ENCODE measurements at regions not wholly inside any gene's neighbourhood (a gene's known extent, or its start where the extent isn't known, plus 50 kb on each side); places are given as distances from the start of the nearest gene placed in this dataset.

DNA sequence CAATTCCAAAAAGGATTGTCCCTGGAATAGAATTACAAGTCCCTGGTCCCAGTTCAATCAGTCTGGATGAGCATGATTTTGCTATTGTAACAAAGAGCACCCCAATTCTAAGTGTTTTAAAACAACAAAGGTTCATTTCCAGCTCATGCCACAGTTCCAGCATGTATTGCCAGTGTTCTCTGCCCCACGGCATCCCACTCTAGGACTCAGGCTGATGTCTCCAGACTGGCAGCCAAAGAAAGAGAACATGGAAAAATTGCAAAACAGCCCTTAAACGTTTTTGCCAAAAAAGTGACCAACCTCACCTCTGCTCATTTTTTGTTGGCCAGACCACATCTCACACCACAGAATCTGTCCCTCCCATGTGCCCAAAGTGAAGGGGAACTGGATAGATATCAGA is 116.0 kb upstream of the PLXNC1 start:
- no peak for TF ChIP-seq EZH2 (IDR thresholded peaks at IDR 0.05; ENCODE audit: insufficient read depth, low read length)
- TF ChIP-seq, protein P1, sequence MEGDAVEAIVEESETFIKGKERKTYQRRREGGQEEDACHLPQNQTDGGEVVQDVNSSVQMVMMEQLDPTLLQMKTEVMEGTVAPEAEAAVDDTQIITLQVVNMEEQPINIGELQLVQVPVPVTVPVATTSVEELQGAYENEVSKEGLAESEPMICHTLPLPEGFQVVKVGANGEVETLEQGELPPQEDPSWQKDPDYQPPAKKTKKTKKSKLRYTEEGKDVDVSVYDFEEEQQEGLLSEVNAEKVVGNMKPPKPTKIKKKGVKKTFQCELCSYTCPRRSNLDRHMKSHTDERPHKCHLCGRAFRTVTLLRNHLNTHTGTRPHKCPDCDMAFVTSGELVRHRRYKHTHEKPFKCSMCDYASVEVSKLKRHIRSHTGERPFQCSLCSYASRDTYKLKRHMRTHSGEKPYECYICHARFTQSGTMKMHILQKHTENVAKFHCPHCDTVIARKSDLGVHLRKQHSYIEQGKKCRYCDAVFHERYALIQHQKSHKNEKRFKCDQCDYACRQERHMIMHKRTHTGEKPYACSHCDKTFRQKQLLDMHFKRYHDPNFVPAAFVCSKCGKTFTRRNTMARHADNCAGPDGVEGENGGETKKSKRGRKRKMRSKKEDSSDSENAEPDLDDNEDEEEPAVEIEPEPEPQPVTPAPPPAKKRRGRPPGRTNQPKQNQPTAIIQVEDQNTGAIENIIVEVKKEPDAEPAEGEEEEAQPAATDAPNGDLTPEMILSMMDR (IDR thresholded peaks at IDR 0.05; ENCODE audit: insufficient read depth, low read depth, low read length): no peak
- no peaks in the 10 kb centered on the region for H3K79me2 ChIP-seq (ENCODE audit: insufficient read depth, low read length)
- no peaks in the 10 kb centered on the region for H3K4me1 Mint-ChIP-seq (ENCODE audit: low read depth, unreplicated experiment)
- no peak overlapping the region for H3K9ac ChIP-seq (ENCODE audit: low read length)
- H3K27me3 ChIP-seq (ENCODE audit: insufficient read depth, low read length): no peaks in the 10 kb centered on the region
- no peak overlapping the region for H3K27ac Mint-ChIP-seq (ENCODE audit: unreplicated experiment)
- peaks cover 5% of the 10 kb centered on the region for H3K27me3 Mint-ChIP-seq (ENCODE audit: low read depth, unreplicated experiment)
- no peak overlapping the region for H3K4me2 ChIP-seq (ENCODE audit: low read length)
- no peaks in the 10 kb centered on the region for H3K36me3 ChIP-seq (ENCODE audit: insufficient read depth, low read length)
- FAIRE-seq (no peak), DNase-seq (ENCODE audit: low read depth) (no peak)
- H3K4me1 ChIP-seq (ENCODE audit: insufficient read depth, low read length): no peaks in the 10 kb centered on the region
- no peak overlapping the region for H3K4me3 Mint-ChIP-seq (ENCODE audit: unreplicated experiment)
- no peaks in the 10 kb centered on the region for H4K20me1 ChIP-seq (ENCODE audit: insufficient read depth, low read length)
- H3K9me3 Mint-ChIP-seq (ENCODE audit: unreplicated experiment): peaks cover 13% of the 10 kb centered on the region
- no peaks in the 10 kb centered on the region for H3K36me3 Mint-ChIP-seq (ENCODE audit: low read depth, unreplicated experiment)
- H3K27ac ChIP-seq (ENCODE audit: low read depth, low read length): no peak overlapping the region
- H3K9me3 ChIP-seq (ENCODE audit: insufficient read depth, low read depth, low read length): peaks cover 5% of the 10 kb centered on the region
- no peak overlapping the region for H2AFZ ChIP-seq (ENCODE audit: low read depth, low read length)
- H3K4me3 ChIP-seq (ENCODE audit: insufficient read depth, low read depth, low read length): no peak overlapping the region

DNA sequence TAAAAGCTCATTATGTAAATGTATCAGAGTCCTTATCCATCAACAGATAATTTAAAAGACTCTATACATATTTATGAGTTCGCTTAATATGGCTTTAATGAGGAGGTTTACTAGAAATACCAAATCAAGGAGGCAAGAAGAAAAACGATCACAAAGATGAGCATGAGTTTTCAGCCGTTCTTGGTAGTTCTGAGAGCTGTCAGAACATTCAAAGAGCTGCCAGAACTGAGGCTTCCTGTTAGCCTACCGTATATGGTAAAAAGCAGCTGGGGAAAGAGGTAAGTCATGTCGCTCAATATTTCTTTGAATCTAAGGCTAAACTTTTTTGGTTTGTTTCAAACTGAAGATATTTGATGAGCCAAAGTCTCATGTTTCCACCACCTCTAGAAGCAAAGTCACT is 115.3 kb upstream of the PLXNC1 start:
- H3K9me3 ChIP-seq (ENCODE audit: insufficient read depth, low read depth, low read length): peaks cover 5% of the 10 kb centered on the region
- H3K4me3 ChIP-seq (ENCODE audit: insufficient read depth, low read depth, low read length): no peak overlapping the region
- Mint-ChIP-seq H3K27ac (ENCODE audit: unreplicated experiment) (no peak overlapping the region), H3K36me3 (ENCODE audit: low read depth, unreplicated experiment) (no peaks in the 10 kb centered on the region), H3K4me1 (ENCODE audit: low read depth, unreplicated experiment) (no peaks in the 10 kb centered on the region), H3K4me3 (ENCODE audit: unreplicated experiment) (no peak overlapping the region), H3K27me3 (ENCODE audit: low read depth, unreplicated experiment) (peaks cover 5% of the 10 kb centered on the region), H3K9me3 (ENCODE audit: unreplicated experiment) (peaks cover 16% of the 10 kb centered on the region)
- H4K20me1 ChIP-seq (ENCODE audit: insufficient read depth, low read length): no peaks in the 10 kb centered on the region
- no peaks in the 10 kb centered on the region for H3K4me1 ChIP-seq (ENCODE audit: insufficient read depth, low read length)
- H3K79me2 ChIP-seq (ENCODE audit: insufficient read depth, low read length): no peaks in the 10 kb centered on the region
- no peak overlapping the region for H3K4me2 ChIP-seq (ENCODE audit: low read length)
- no peak for TF ChIP-seq EZH2 (IDR thresholded peaks at IDR 0.05; ENCODE audit: insufficient read depth, low read length)
- TF ChIP-seq, protein P1 (IDR thresholded peaks at IDR 0.05; ENCODE audit: insufficient read depth, low read depth, low read length): no peak
- H3K27me3 ChIP-seq (ENCODE audit: insufficient read depth, low read length): no peaks in the 10 kb centered on the region
- DNase-seq (ENCODE audit: low read depth): no peak
- no peak overlapping the region for H3K27ac ChIP-seq (ENCODE audit: low read depth, low read length)
- H3K9ac ChIP-seq (ENCODE audit: low read length): no peak overlapping the region
- no peak overlapping the region for H2AFZ ChIP-seq (ENCODE audit: low read depth, low read length)
- no peak for FAIRE-seq
- H3K36me3 ChIP-seq (ENCODE audit: insufficient read depth, low read length): no peaks in the 10 kb centered on the region

DNA sequence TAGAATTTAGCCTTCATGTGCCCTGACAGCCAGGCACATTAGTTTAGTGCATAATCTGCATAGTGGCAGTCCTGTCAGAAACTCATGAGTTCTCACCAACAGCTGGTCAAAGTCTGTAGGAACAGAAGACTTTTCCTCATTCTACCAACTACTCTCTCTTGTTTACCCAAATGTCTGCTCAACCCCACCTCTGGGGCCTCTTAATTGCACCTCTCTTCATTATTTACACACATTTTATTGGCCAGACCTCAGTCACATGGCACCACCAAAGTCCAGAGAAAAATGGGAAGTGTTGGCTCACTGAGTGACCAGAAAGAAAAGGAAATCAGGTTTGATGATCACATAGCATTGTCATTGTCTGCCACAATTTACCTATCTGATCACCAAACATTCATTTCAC is 114.6 kb upstream of the PLXNC1 start:
- Histone ChIP-seq H3K27ac (ENCODE audit: low read depth, low read length) (no peak overlapping the region), H3K27me3 (ENCODE audit: insufficient read depth, low read length) (no peaks in the 10 kb centered on the region), H3K4me1 (ENCODE audit: insufficient read depth, low read length) (no peaks in the 10 kb centered on the region), H3K9ac (ENCODE audit: low read length) (no peak overlapping the region), H2AFZ (ENCODE audit: low read depth, low read length) (no peak overlapping the region), H3K79me2 (ENCODE audit: insufficient read depth, low read length) (no peaks in the 10 kb centered on the region), H3K4me3 (ENCODE audit: insufficient read depth, low read depth, low read length) (no peak overlapping the region), H4K20me1 (ENCODE audit: insufficient read depth, low read length) (no peaks in the 10 kb centered on the region), H3K4me2 (ENCODE audit: low read length) (no peak overlapping the region), H3K9me3 (ENCODE audit: insufficient read depth, low read depth, low read length) (peaks cover 5% of the 10 kb centered on the region), H3K36me3 (ENCODE audit: insufficient read depth, low read length) (no peaks in the 10 kb centered on the region)
- Mint-ChIP-seq H3K27me3 (ENCODE audit: low read depth, unreplicated experiment) (peaks cover 5% of the 10 kb centered on the region), H3K4me1 (ENCODE audit: low read depth, unreplicated experiment) (no peaks in the 10 kb centered on the region), H3K9me3 (ENCODE audit: unreplicated experiment) (peaks cover 16% of the 10 kb centered on the region), H3K36me3 (ENCODE audit: low read depth, unreplicated experiment) (no peaks in the 10 kb centered on the region), H3K4me3 (ENCODE audit: unreplicated experiment) (no peak overlapping the region), H3K27ac (ENCODE audit: unreplicated experiment) (no peak overlapping the region)
- no peak for DNase-seq (ENCODE audit: low read depth)
- TF ChIP-seq, protein P1 (IDR thresholded peaks at IDR 0.05; ENCODE audit: insufficient read depth, low read depth, low read length): no peak
- no peak for TF ChIP-seq EZH2 (IDR thresholded peaks at IDR 0.05; ENCODE audit: insufficient read depth, low read length)
- FAIRE-seq: no peak
